Cardiac muscle cell (in vitro differentiated cells and primary cell): ENCODE measurements at regions not wholly inside any gene's neighbourhood (a gene's known extent, or its start where the extent isn't known, plus 50 kb on each side); places are given as distances from the start of the nearest gene placed in this dataset.

Experiments used
- DNase-seq, 2 donors: peaks; one replicate each; pipeline versions ENCODE4 v3.0.0 to v3.0.0-alpha.2; 2010 to 2017; ENCODE audit warnings: low read depth in 1 of 2, low spot score in 1 of 2
- H3K27ac ChIP-seq: fragments of 200-600 bp; sonication (generic); 2 replicates; pipeline ENCODE4 v1.5.1; 2016
- H3K27me3 ChIP-seq: fragments of 200-600 bp; sonication (generic); 2 replicates; pipeline ENCODE4 v1.6.0; 2016; ENCODE audit warnings: control low read depth
- H3K36me3 ChIP-seq: fragments of 200-600 bp; sonication (generic); 2 replicates; pipeline ENCODE4 v1.5.1; 2016; ENCODE audit warnings: control low read depth
- H3K4me1 ChIP-seq: fragments of 200-600 bp; sonication (generic); 2 replicates; pipeline ENCODE4 v1.8.1; 2017; ENCODE audit warnings: low read depth, mild to moderate bottlenecking, mixed run types
- H3K4me3 ChIP-seq: fragments of 200-600 bp; sonication (generic); 2 replicates; pipeline ENCODE4 v1.5.1; 2016; ENCODE audit warnings: mild to moderate bottlenecking
- H3K9me3 ChIP-seq: fragments of 200-600 bp; sonication (generic); 2 replicates; pipeline ENCODE4 v1.5.1; 2017; ENCODE audit warnings: low read depth, mild to moderate bottlenecking, control low read depth
- CTCF ChIP-seq: IDR thresholded peaks from 2 replicates; pipeline ENCODE4 v1.5.1; 2012; ENCODE audit warnings: low read depth, mild to moderate bottlenecking, low read length

DNA sequence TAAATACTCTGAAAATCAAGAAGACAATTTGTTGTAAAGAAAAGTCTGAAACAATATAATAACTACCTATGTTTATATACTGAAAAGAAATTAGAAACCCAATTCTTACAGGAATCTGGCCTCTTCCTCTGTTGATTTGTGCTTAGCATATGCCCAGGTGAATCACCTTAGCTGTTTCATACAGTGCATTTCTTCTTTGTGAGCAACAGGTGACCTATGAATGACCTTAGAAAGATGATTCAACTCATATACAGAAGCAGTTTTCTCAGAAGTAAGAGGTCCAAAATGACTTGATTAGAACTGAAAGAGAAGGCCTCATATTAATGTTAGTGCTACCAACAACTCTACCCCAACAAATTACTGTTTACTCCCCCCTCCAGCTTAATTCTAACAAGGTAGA is 419.5 kb upstream of the ID4 start:
- no peak overlapping the region for H3K27ac ChIP-seq
- DNase-seq: no peak
- H3K36me3 ChIP-seq: no peaks in the 10 kb centered on the region
- H3K4me1 ChIP-seq: no peaks in the 10 kb centered on the region
- H3K27me3 ChIP-seq: no peaks in the 10 kb centered on the region
- H3K4me3 ChIP-seq: no peak overlapping the region
- no peak for TF ChIP-seq CTCF
- H3K9me3 ChIP-seq: no peaks in the 10 kb centered on the region

DNA sequence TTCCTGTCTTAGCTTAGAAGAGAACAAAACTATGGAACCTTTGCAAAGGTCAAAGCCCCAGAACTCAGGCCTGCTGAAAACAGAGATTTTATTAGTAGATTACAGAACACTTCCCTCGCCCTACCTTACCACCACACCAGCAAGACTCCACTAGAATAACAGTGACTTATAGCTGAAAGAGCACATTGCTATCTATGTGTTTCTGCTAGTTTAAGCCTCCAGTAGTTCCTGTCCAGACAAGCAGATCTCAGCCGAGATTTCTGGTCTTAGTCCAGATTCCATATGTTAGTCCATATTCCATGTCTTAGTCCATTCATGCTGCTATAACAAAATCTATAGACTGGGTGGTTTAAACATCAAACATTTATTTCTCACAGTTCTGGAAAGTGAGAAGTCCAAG is 412.3 kb upstream of the ID4 start:
- no peak overlapping the region for H3K4me3 ChIP-seq
- no peak for DNase-seq
- no peaks in the 10 kb centered on the region for H3K4me1 ChIP-seq
- TF ChIP-seq CTCF: no peak
- no peaks in the 10 kb centered on the region for H3K36me3 ChIP-seq
- H3K27ac ChIP-seq: no peak overlapping the region
- H3K9me3 ChIP-seq: no peaks in the 10 kb centered on the region
- no peaks in the 10 kb centered on the region for H3K27me3 ChIP-seq

DNA sequence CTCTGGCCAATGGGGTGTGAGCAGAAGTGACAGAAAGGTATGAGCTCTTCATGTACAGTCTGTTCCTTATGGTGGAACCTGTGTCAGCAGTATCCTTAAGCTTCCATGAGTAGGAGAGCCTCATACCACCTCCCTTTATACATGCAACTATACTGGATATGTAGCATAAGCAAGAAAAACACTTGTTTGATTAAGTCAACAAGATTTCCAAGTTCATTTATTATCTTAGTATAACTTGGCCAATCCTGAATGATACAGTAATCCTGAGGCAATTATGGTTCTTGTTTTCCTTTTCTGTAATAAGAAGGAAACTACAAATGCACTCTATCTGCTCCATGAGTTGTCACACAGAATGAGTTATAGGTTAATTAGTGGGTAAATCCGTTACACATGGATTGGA is 409.6 kb upstream of the ID4 start:
- Histone ChIP-seq H3K4me1 (peaks cover 3% of the 10 kb centered on the region), H3K36me3 (no peaks in the 10 kb centered on the region), H3K4me3 (no peak overlapping the region), H3K9me3 (no peaks in the 10 kb centered on the region), H3K27ac (no peak overlapping the region), H3K27me3 (no peaks in the 10 kb centered on the region)
- no peak for DNase-seq
- TF ChIP-seq CTCF: no peak

- Histone ChIP-seq H3K27ac (no peak overlapping the region), H3K4me3 (no peak overlapping the region), H3K36me3 (no peaks in the 10 kb centered on the region), H3K27me3 (no peaks in the 10 kb centered on the region), H3K9me3 (no peaks in the 10 kb centered on the region), H3K4me1 (peaks cover 3% of the 10 kb centered on the region)
- TF ChIP-seq CTCF: no peak
- peak in 1 of 2 donors; percentile 27 for DNase-seq
These were observed 404.1 kb upstream of the ID4 start for GRCh38 chr6:19432966-19433498.

GRCh38 chr6:19434065-19434464 is 403.1 kb upstream of the ID4 start:
- Histone ChIP-seq H3K9me3 (no peaks in the 10 kb centered on the region), H3K27me3 (no peaks in the 10 kb centered on the region), H3K36me3 (no peaks in the 10 kb centered on the region), H3K4me1 (peaks cover 3% of the 10 kb centered on the region), H3K4me3 (no peak overlapping the region), H3K27ac (no peak overlapping the region)
- TF ChIP-seq CTCF: no peak
- no peak for DNase-seq

DNA sequence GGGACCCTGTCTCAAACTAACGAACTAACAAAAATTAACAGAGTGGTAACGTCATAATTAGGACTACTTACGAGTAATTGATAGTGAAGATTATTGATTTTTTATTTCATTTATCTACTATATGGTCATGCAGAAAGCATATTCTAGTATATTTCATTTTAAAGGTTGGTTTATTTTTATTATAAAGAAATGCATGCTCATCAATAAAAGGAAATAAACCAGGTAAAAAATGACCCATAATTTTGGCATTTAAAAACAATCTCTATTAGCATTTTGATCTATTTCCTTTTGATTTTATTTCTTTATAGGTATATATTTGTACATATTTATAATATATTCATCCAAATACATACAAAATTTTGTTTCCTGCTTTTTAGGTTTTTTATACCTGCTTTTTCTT is 401.4 kb upstream of the ID4 start:
- Histone ChIP-seq H3K27ac (no peak overlapping the region), H3K4me3 (no peak overlapping the region), H3K36me3 (no peaks in the 10 kb centered on the region), H3K9me3 (no peaks in the 10 kb centered on the region), H3K27me3 (no peaks in the 10 kb centered on the region), H3K4me1 (peaks cover 7% of the 10 kb centered on the region)
- DNase-seq: no peak
- no peak for TF ChIP-seq CTCF
